A673 (cell line): ENCODE measurements at regions not wholly inside any gene's neighbourhood (a gene's known extent, or its start where the extent isn't known, plus 50 kb on each side); places are given as distances from the start of the nearest gene placed in this dataset.

Experiments
- BruUV-seq: library from RNA; stranded (reverse); fragments of 400-500 nt; replicated peaks from 2 replicates; lab custom pipeline; 2021; lab: Mats Ljungman, UMichigan
- CTCF ChIA-PET: fragments of 300-600 bp; sonication (Branson Sonifier 250); formaldehyde crosslinking; loops from one replicate; lab custom pipeline; 2022; ENCODE audit warnings: antibody characterized with exemption; lab: Charles Lee
- POLR2A ChIA-PET: fragments of 300-600 bp; sonication (Branson Sonifier 250); formaldehyde crosslinking; loops from one replicate; lab custom pipeline; 2022; ENCODE audit warnings: antibody characterized with exemption; ENCODE audit not compliant: low non-redundant PET; lab: Charles Lee
- DNase-seq: peaks from one replicate; pipeline ENCODE4 v3.0.0-alpha.2; 2015; ENCODE audit warnings: low spot score
- H3K27ac ChIP-seq: fragments of 200-600 bp; sonication (generic); 2 replicates; pipeline ENCODE4 v1.5.1; 2016; ENCODE audit warnings: mixed run types, low read depth, mild to moderate bottlenecking, mixed read lengths, antibody characterized with exemption, low read length; ENCODE audit not compliant: poor library complexity, severe bottlenecking
- H3K27me3 ChIP-seq: fragments of 200-600 bp; sonication (generic); replicated peaks from 2 replicates; pipeline ENCODE4 v1.6.1; 2017; ENCODE audit warnings: mixed run types, low read depth, mild to moderate bottlenecking, mixed read lengths, antibody characterized with exemption, low read length; ENCODE audit not compliant: insufficient read depth, poor library complexity
- H3K36me3 ChIP-seq: fragments of 200-600 bp; sonication (generic); 2 replicates; pipeline ENCODE4 v1.6.1; 2016; ENCODE audit warnings: mixed run types, mild to moderate bottlenecking, mixed read lengths, antibody characterized with exemption, low read length; ENCODE audit not compliant: insufficient read depth, poor library complexity, severe bottlenecking
- H3K4me1 ChIP-seq: fragments of 200-600 bp; sonication (generic); 2 replicates; pipeline ENCODE4 v1.6.1; 2017; ENCODE audit warnings: mixed run types, mild to moderate bottlenecking, mixed read lengths, antibody characterized with exemption, low read length; ENCODE audit not compliant: insufficient read depth, poor library complexity, severe bottlenecking
- H3K4me3 ChIP-seq: fragments of 200-600 bp; sonication (generic); 2 replicates; pipeline ENCODE4 v1.5.1; 2016; ENCODE audit warnings: low read depth, mixed run types, mild to moderate bottlenecking, mixed read lengths, low read length; ENCODE audit not compliant: poor library complexity, severe bottlenecking
- H3K9me3 ChIP-seq: fragments of 200-600 bp; sonication (generic); 2 replicates; pipeline ENCODE4 v1.6.1; 2016; ENCODE audit warnings: mixed run types, low read depth, mild to moderate bottlenecking, mixed read lengths, antibody characterized with exemption, low read length; ENCODE audit not compliant: poor library complexity, severe bottlenecking
- EZH2 ChIP-seq: fragments of 200-600 bp; sonication (generic); IDR thresholded peaks from 2 replicates; pipeline ENCODE4 v1.6.1; 2017; ENCODE audit warnings: borderline replicate concordance, low read depth, mild to moderate bottlenecking, mixed read lengths, antibody characterized with exemption, low read length; ENCODE audit not compliant: poor library complexity, severe bottlenecking
- intact Hi-C: fragments of 100-400 bp; cut with micrococcal nuclease; formaldehyde crosslinking; loops from one replicate; pipeline ENCODE4 v1.10.0; 2022; ENCODE audit not compliant: unreplicated experiment
- TF ChIP-seq, protein P1 (sequence below): fragments of 300-800, 200-600 bp; sonication (generic); conservative IDR thresholded peaks from 2 replicates; pipeline ENCODE4 v1.5.1; 2017; ENCODE audit warnings: low read depth, mild to moderate bottlenecking, antibody characterized with exemption, low read length, moderate library complexity, mixed read lengths

GRCh38 chr11:116114198-116114651 lies 610.0 kb upstream of the CADM1 start:
- Histone ChIP-seq H3K4me3 (no peak overlapping the region), H3K27ac (no peak overlapping the region), H3K36me3 (no peaks in the 10 kb centered on the region), H3K27me3 (no peaks in the 10 kb centered on the region), H3K4me1 (no peaks in the 10 kb centered on the region), H3K9me3 (no peaks in the 10 kb centered on the region)
- intact Hi-C loops, result no loop called here
- TF ChIP-seq, protein P1, sequence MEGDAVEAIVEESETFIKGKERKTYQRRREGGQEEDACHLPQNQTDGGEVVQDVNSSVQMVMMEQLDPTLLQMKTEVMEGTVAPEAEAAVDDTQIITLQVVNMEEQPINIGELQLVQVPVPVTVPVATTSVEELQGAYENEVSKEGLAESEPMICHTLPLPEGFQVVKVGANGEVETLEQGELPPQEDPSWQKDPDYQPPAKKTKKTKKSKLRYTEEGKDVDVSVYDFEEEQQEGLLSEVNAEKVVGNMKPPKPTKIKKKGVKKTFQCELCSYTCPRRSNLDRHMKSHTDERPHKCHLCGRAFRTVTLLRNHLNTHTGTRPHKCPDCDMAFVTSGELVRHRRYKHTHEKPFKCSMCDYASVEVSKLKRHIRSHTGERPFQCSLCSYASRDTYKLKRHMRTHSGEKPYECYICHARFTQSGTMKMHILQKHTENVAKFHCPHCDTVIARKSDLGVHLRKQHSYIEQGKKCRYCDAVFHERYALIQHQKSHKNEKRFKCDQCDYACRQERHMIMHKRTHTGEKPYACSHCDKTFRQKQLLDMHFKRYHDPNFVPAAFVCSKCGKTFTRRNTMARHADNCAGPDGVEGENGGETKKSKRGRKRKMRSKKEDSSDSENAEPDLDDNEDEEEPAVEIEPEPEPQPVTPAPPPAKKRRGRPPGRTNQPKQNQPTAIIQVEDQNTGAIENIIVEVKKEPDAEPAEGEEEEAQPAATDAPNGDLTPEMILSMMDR, result no peak
- TF ChIP-seq EZH2, result no peak
- BruUV-seq, result no TSS peak
- DNase-seq, result no peak
- POLR2A ChIA-PET, result no interaction called here
- CTCF ChIA-PET, result no interaction called here

- Histone ChIP-seq H3K9me3 (no peaks in the 10 kb centered on the region), H3K4me1 (no peaks in the 10 kb centered on the region), H3K27ac (no peak overlapping the region), H3K27me3 (no peaks in the 10 kb centered on the region), H3K4me3 (no peak overlapping the region), H3K36me3 (no peaks in the 10 kb centered on the region)
- intact Hi-C loops, result no loop called here
- no peak for TF ChIP-seq EZH2
- TF ChIP-seq, protein P1, result no peak
- ChIA-PET CTCF (no interaction called here), POLR2A (no interaction called here)
- BruUV-seq, result no TSS peak
- DNase-seq, result no peak
Measured at GRCh38 chr11:116112087-116112935, 608.1 kb upstream of the CADM1 start.

DNA sequence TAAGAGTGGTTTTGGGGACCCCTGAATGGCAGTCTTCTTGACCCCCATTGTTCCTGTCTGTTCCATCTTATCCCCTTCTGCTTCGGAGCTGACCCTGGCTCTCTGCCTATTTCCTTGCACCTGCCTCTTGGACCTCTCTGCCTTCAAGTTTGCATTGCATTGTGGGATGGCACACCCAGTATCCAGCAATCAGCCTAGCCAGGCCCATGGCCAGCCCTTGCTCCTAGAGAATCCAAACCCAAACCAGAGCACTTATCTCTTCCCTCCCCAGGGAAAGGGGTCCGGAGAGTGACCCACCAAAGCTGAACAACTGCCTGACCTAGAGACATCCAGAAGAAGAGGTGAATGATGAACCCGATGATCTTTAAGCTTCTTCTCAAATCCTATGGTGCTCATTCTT lies 607.3 kb upstream of the CADM1 start:
- H3K27me3 ChIP-seq, result no peaks in the 10 kb centered on the region
- no peak for TF ChIP-seq EZH2
- TF ChIP-seq, protein P1, result no peak
- CTCF ChIA-PET, result no interaction called here
- POLR2A ChIA-PET, result no interaction called here
- no peaks in the 10 kb centered on the region for H3K9me3 ChIP-seq
- intact Hi-C loops, result no loop called here
- H3K36me3 ChIP-seq, result no peaks in the 10 kb centered on the region
- no peak for DNase-seq
- no peak overlapping the region for H3K27ac ChIP-seq
- H3K4me3 ChIP-seq, result no peak overlapping the region
- no TSS peak for BruUV-seq
- no peaks in the 10 kb centered on the region for H3K4me1 ChIP-seq
